GM10266 (cell line): ENCODE measurements at regions not wholly inside any gene's neighbourhood (a gene's known extent, or its start where the extent isn't known, plus 50 kb on each side); places are given as distances from the start of the nearest gene placed in this dataset.

Experiments used
- DNase-seq: peaks from one replicate; pipeline ENCODE4 v3.0.0; 2012; ENCODE audit errors: extremely low spot score
- TF ChIP-seq, protein P1 (sequence below): IDR thresholded peaks from 2 replicates; pipeline ENCODE4 v1.5.1; 2012; ENCODE audit warnings: mild to moderate bottlenecking, low read depth; ENCODE audit not compliant: control insufficient read depth, insufficient read depth; ENCODE audit errors: missing control alignments

DNA sequence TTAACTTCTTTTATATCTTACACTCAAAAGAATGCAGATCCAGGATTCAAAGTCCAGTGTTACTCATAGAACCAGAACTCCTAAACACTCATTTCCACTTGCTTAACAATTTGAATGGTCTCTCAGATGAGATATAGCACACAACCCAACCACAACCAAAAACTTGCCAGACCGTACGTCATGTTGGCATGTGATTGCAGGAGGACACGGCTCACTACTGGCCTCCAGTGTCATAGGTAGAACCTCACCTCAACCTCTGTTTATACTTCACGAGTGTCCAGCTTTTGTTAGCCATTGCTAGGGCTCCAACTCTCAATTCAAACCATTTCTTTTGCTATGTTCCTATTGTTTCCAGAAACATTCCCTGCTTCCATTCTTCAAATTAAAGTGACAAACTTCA lies 58.5 kb upstream of the PDGFD start:
- TF ChIP-seq, protein P1, sequence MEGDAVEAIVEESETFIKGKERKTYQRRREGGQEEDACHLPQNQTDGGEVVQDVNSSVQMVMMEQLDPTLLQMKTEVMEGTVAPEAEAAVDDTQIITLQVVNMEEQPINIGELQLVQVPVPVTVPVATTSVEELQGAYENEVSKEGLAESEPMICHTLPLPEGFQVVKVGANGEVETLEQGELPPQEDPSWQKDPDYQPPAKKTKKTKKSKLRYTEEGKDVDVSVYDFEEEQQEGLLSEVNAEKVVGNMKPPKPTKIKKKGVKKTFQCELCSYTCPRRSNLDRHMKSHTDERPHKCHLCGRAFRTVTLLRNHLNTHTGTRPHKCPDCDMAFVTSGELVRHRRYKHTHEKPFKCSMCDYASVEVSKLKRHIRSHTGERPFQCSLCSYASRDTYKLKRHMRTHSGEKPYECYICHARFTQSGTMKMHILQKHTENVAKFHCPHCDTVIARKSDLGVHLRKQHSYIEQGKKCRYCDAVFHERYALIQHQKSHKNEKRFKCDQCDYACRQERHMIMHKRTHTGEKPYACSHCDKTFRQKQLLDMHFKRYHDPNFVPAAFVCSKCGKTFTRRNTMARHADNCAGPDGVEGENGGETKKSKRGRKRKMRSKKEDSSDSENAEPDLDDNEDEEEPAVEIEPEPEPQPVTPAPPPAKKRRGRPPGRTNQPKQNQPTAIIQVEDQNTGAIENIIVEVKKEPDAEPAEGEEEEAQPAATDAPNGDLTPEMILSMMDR, result no peak
- DNase-seq, result no peak

DNA sequence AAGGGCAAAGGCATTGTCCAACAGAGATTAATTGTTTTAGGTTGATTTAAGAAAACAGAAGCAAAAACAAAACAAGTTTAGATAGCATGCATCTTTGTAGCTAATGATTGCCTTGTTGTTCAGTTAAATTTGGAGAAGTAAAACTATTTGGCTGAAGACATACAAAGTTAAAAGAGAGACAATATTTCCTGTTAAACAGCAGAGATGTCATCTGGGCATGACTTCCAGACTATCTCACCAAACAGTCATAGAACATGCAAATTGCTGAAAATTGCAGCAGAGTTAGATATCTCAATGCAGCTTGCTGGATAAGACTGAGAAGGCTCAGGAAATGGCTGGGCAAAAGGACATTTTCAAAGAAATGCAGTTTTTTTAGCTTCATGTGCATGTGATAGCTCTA lies 57.5 kb upstream of the PDGFD start:
- TF ChIP-seq, protein P1, result no peak
- no peak for DNase-seq

DNA sequence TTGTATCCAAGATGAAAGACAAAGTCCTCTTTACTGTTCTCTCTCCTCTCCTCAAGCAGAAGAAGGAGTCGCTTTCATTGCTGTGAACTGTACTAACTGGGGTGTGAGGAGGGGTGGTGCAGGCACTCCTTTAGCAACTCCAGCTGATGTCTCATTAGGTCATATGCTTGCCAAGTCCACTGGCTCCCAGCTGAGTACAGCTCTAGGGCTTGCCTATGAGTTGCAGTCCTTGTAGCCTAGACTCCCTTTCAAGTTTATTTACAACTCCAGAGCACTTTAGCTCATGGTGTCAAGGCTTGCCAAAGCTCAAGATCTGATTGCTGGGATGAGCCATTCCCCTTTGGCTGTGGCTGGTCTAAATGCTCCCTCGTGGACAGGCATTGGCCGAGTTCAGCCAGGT lies 55.1 kb upstream of the PDGFD start:
- TF ChIP-seq, protein P1, result no peak
- DNase-seq, result no peak

DNA sequence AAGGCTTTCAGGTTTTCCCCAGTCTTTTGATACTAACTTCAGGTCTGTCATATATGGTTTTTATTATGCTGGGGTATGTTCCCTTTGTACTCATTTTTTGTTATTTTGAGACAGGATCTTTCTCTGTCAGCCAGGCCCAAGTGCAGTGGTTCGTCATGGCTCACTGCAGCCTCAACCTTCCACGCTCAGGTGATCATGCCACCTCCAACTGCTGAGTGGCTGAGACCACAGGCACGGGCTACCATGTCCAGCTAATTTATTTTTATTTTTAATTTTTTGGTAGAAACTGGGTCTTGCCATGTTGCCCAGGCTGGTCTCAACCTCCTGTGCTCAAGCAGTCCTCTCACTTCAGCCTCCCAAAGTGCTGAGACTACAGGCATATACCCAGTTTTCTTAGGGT lies 50.6 kb upstream of the PDGFD start:
- TF ChIP-seq, protein P1, result no peak

More for the DNA sequence above, 50.6 kb upstream of the PDGFD start:
- DNase-seq, result no peak
